Endothelial cell of umbilical vein (primary cell): ENCODE measurements at regions not wholly inside any gene's neighbourhood (a gene's known extent, or its start where the extent isn't known, plus 50 kb on each side); places are given as distances from the start of the nearest gene placed in this dataset.
A peak's percentile ranks its signal among the peaks of the same experiment; 100 is the strongest.

Experiments used
- BruUV-seq: library from RNA; stranded (reverse); fragments of 400-500 nt; replicated peaks from 2 replicates; lab custom pipeline; 2021; lab: Mats Ljungman, UMichigan
- CTCF ChIA-PET: fragments of 300-600, 350-600 bp; sonication (Branson Sonifier 250); formaldehyde crosslinking; loops from one replicate; lab custom pipeline; 2021; ENCODE audit warnings: antibody characterized with exemption, inconsistent platforms; lab: Charles Lee
- POLR2A ChIA-PET: fragments of 300-600, 350-600 bp; sonication (Branson Sonifier 250); formaldehyde crosslinking; loops from one replicate; lab custom pipeline; 2021; ENCODE audit warnings: antibody characterized with exemption, inconsistent platforms; lab: Charles Lee
- DNase-seq: peaks from one replicate; pipeline ENCODE4 v3.0.0-alpha.2; 2011; ENCODE audit warnings: low read depth, low spot score
- FAIRE-seq: peaks from 2 replicates; lab custom pipeline; 2011; peaks lifted over from hg19 to GRCh38; lab: Jason Lieb, UNC
- H2AFZ ChIP-seq: 2 replicates; pipeline ENCODE4 v1.6.0; 2012; ENCODE audit warnings: low read depth, low read length, control low read depth, inconsistent platforms
- H3K27ac ChIP-seq: 2 replicates; pipeline ENCODE4 v1.5.1; 2011; ENCODE audit warnings: low read depth, mild to moderate bottlenecking, control low read depth, low read length, moderate library complexity; ENCODE audit not compliant: insufficient read depth
- H3K27me3 ChIP-seq, 2 experiments: 2 replicates each; pipeline versions ENCODE4 v1.6.0 to v1.6.1; 2011; ENCODE audit warnings: low read length in 2 of 2, mixed read lengths in 1 of 2; ENCODE audit not compliant: control insufficient read depth in 2 of 2, insufficient read depth in 2 of 2
- H3K36me3 ChIP-seq, 2 experiments: 2 replicates in 1 of 2; 3 replicates in 1 of 2; pipeline ENCODE4 v1.5.1; 2011; ENCODE audit warnings: low read length in 2 of 2, mild to moderate bottlenecking in 1 of 2, moderate library complexity in 1 of 2; ENCODE audit not compliant: control insufficient read depth in 2 of 2, insufficient read depth in 2 of 2; ENCODE audit errors: extremely low read depth in 1 of 2
- H3K4me1 ChIP-seq: 3 replicates; pipeline ENCODE4 v1.5.1; 2011; ENCODE audit warnings: mild to moderate bottlenecking, low read length; ENCODE audit not compliant: control insufficient read depth, insufficient read depth; ENCODE audit errors: extremely low read depth
- H3K4me2 ChIP-seq: 2 replicates; pipeline ENCODE4 v1.6.1; 2011; ENCODE audit warnings: low read length, control low read depth, mixed read lengths; ENCODE audit not compliant: insufficient read depth
- H3K4me3 ChIP-seq, 3 experiments: fragments of 200-600 bp in 1 of 3; sonication (generic), shearing (Covaris generic) in 1 of 3; replicated peaks in 1 of 3; 2 replicates each; pipeline ENCODE4 v1.5.1; 2011 to 2016; ENCODE audit warnings: control low read depth in 3 of 3, low read length in 3 of 3, mild to moderate bottlenecking in 2 of 3, inconsistent platforms in 1 of 3, low read depth in 1 of 3, moderate library complexity in 1 of 3; ENCODE audit not compliant: insufficient read depth in 1 of 3
- H3K79me2 ChIP-seq: 2 replicates; pipeline ENCODE4 v1.6.0; 2012; ENCODE audit warnings: low read length, inconsistent platforms; ENCODE audit not compliant: control insufficient read depth, insufficient read depth
- H3K9ac ChIP-seq: replicated peaks from 2 replicates; pipeline ENCODE3; 2011; ENCODE audit warnings: low read length, control low read depth; ENCODE audit not compliant: insufficient read depth; ENCODE audit errors: extremely low read depth
- H3K9me1 ChIP-seq: replicated peaks from 3 replicates; pipeline ENCODE4 v1.6.0; 2011; ENCODE audit warnings: mild to moderate bottlenecking, low read length; ENCODE audit not compliant: control insufficient read depth, insufficient read depth; ENCODE audit errors: extremely low read depth
- H3K9me3 ChIP-seq: replicated peaks from 2 replicates; pipeline ENCODE4 v1.5.1; 2012; ENCODE audit warnings: low read length, inconsistent platforms; ENCODE audit not compliant: control insufficient read depth, insufficient read depth
- H4K20me1 ChIP-seq: replicated peaks from 2 replicates; pipeline ENCODE3; 2011; ENCODE audit warnings: mild to moderate bottlenecking, low read length; ENCODE audit not compliant: control insufficient read depth, insufficient read depth; ENCODE audit errors: extremely low read depth
- EZH2 ChIP-seq: IDR thresholded peaks from 2 replicates; pipeline ENCODE4 v1.6.1; 2012; ENCODE audit warnings: borderline replicate concordance, low read depth, mild to moderate bottlenecking, moderate library complexity, low read length, inconsistent platforms; ENCODE audit not compliant: severe bottlenecking
- FOS ChIP-seq: IDR thresholded peaks from 2 replicates; pipeline ENCODE4 v1.6.1; 2011; ENCODE audit warnings: mild to moderate bottlenecking, low read length, moderate library complexity, borderline replicate concordance; ENCODE audit not compliant: insufficient read depth
- GATA2 ChIP-seq: IDR thresholded peaks from 2 replicates; pipeline ENCODE4 v1.7.0; 2011; ENCODE audit warnings: low read depth, mild to moderate bottlenecking, moderate library complexity, mixed read lengths, low read length; ENCODE audit not compliant: insufficient read length, insufficient read depth
- JUN ChIP-seq: IDR thresholded peaks from 2 replicates; pipeline ENCODE4 v1.6.1; 2011; ENCODE audit warnings: borderline replicate concordance, low read depth; ENCODE audit not compliant: insufficient read length, insufficient read depth
- MYC ChIP-seq: IDR thresholded peaks from one replicate; pipeline ENCODE4 v1.6.1; 2011; ENCODE audit warnings: mild to moderate bottlenecking, low read depth, low read length
- POLR2A ChIP-seq: IDR thresholded peaks from 2 replicates; pipeline ENCODE4 v1.6.1; 2012; ENCODE audit warnings: low read depth, mild to moderate bottlenecking, control low read depth, low read length
- POLR2AphosphoS5 ChIP-seq: IDR thresholded peaks from 2 replicates; pipeline ENCODE4 v1.6.1; 2012; ENCODE audit warnings: low read depth, mild to moderate bottlenecking, control low read depth, low read length, moderate library complexity; ENCODE audit not compliant: insufficient read depth
- dilution Hi-C: fragments of 300-500 bp; cut with MboI; formaldehyde crosslinking; loops from one replicate; pipeline ENCODE4 v1.15.0; 2019; ENCODE audit warnings: low sequenced_read_pairs; ENCODE audit not compliant: extremely low pct_ligation_motif_present
- intact Hi-C: fragments of 100-400 bp; cut with micrococcal nuclease; formaldehyde crosslinking; loops from one replicate; pipeline ENCODE4 v1.10.0; 2022
- TF ChIP-seq, protein P1 (sequence below): IDR thresholded peaks from 2 replicates; pipeline ENCODE4 v1.6.1; 2011; ENCODE audit not compliant: insufficient read depth, insufficient read length
- TF ChIP-seq, protein P2 (sequence below), 2 donors: IDR thresholded peaks; 1 replicate in 1 of 2; 2 replicates in 1 of 2; pipeline ENCODE4 v1.5.1; 2011; ENCODE audit warnings: low read length in 2 of 2, mild to moderate bottlenecking in 2 of 2, moderate library complexity in 2 of 2, control low read depth in 1 of 2, inconsistent platforms in 1 of 2, low read depth in 1 of 2; ENCODE audit not compliant: insufficient read depth in 1 of 2; ENCODE audit errors: extremely low read depth in 1 of 2

DNA sequence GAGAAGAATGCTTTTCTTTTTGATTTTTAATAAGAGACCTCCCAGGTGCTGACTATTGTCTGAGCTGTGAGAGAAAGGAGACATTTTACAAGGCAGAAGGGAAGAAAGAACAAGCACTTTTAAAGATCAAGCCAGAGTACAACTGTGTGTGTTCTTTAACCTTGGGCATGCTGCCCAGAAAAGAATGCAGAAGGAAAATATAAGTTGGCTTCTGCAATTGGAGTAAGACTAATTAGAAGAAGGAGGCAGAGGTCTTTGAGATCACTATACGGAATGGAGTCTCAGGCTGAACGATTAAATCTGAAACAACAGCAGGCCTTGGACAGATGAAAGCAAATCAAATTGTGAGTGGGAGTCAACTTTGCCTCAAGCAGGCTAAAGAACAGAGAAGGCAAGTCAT is 230.5 kb downstream of the ATP23 start:
- no peak overlapping the region for H3K27ac ChIP-seq
- H4K20me1 ChIP-seq, result no peaks in the 10 kb centered on the region
- no peaks in the 10 kb centered on the region for H3K79me2 ChIP-seq
- FAIRE-seq, result no peak
- H3K4me1 ChIP-seq, result no peaks in the 10 kb centered on the region
- no peak overlapping the region for H3K4me3 ChIP-seq
- H3K9me3 ChIP-seq, result no peaks in the 10 kb centered on the region
- dilution Hi-C loops (no loop called here), intact Hi-C loops (no loop called here)
- CTCF ChIA-PET, result interaction anchor here (1.7 kb wide), 1 partner anchor 65 kb away, joined by 4 read pairs; no protein-coding TSS in a partner anchor
- TF ChIP-seq GATA2, result no peak
- TF ChIP-seq, protein P1, sequence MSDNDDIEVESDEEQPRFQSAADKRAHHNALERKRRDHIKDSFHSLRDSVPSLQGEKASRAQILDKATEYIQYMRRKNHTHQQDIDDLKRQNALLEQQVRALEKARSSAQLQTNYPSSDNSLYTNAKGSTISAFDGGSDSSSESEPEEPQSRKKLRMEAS, result no peak
- no peaks in the 10 kb centered on the region for H3K9me1 ChIP-seq
- H2AFZ ChIP-seq, result peak overlapping the region; percentile 14
- H3K36me3 ChIP-seq, result no peaks in the 10 kb centered on the region
- POLR2A ChIA-PET, result no interaction called here
- no peaks in the 10 kb centered on the region for H3K27me3 ChIP-seq
- no peak overlapping the region for H3K4me2 ChIP-seq
- peak; percentile 80 for DNase-seq
- no peak overlapping the region for H3K9ac ChIP-seq
- BruUV-seq, result no TSS peak

DNA sequence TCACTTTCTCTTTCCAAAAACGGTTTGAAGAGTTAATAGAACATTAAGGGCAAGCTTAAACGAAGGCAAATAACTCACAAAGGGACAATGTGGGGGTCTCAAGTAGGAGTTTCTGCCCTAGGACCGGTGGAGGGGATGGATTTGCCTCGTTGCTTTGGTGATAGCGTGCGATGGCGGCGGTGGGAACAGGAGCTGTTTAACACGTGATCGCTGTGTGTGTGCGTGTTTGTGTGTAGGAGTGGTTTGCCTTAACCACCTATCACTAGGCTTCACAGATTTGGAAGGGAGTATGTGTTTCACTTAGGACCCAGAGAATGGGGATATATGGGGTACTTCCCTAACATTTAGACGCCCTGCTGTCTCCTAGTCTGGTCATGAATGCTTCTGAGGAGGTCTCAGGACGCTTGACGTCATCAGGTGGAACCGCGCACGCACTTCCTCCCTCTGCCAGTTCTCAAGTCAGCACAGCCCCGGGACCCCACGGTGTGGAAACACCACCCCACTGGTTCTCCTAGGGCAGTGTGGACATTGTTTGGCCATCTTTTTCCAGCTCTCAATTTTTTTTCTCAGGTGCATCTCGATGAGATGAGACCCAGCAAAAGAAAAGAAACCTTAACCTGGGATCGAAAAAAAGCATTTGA is 231.2 kb downstream of the ATP23 start:
- dilution Hi-C loops (no loop called here), intact Hi-C loops (no loop called here)
- H3K79me2 ChIP-seq, result no peaks in the 10 kb centered on the region
- no peaks in the 10 kb centered on the region for H4K20me1 ChIP-seq
- BruUV-seq, result no TSS peak
- H3K36me3 ChIP-seq, result no peaks in the 10 kb centered on the region
- no peak overlapping the region for H3K9ac ChIP-seq
- H3K4me3 ChIP-seq, result no peak overlapping the region
- ChIA-PET CTCF (interaction anchor here (1.7 kb wide), 1 partner anchor 66 kb away, joined by 4 read pairs; no protein-coding TSS in a partner anchor), POLR2A (no interaction called here)
- H3K9me1 ChIP-seq, result no peaks in the 10 kb centered on the region
- no peak overlapping the region for H3K27ac ChIP-seq
- no peak overlapping the region for H3K4me2 ChIP-seq
- TF ChIP-seq JUN (no peak), MYC (no peak), POLR2AphosphoS5 (no peak), FOS (no peak), EZH2 (no peak), GATA2 (no peak), POLR2A (no peak)
- TF ChIP-seq, protein P2, sequence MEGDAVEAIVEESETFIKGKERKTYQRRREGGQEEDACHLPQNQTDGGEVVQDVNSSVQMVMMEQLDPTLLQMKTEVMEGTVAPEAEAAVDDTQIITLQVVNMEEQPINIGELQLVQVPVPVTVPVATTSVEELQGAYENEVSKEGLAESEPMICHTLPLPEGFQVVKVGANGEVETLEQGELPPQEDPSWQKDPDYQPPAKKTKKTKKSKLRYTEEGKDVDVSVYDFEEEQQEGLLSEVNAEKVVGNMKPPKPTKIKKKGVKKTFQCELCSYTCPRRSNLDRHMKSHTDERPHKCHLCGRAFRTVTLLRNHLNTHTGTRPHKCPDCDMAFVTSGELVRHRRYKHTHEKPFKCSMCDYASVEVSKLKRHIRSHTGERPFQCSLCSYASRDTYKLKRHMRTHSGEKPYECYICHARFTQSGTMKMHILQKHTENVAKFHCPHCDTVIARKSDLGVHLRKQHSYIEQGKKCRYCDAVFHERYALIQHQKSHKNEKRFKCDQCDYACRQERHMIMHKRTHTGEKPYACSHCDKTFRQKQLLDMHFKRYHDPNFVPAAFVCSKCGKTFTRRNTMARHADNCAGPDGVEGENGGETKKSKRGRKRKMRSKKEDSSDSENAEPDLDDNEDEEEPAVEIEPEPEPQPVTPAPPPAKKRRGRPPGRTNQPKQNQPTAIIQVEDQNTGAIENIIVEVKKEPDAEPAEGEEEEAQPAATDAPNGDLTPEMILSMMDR (IDR thresholded peaks at IDR 0.05; ENCODE audit: extremely low read depth in 1 of 2, insufficient read depth in 1 of 2, low read depth in 1 of 2, low read length in 2 of 2), result no peak
- TF ChIP-seq, protein P1, result no peak
- H3K4me1 ChIP-seq, result no peaks in the 10 kb centered on the region
- peaks cover 0 to 2% of the 10 kb centered on the region in 2 experiments for H3K27me3 ChIP-seq
- no peak overlapping the region for H2AFZ ChIP-seq
- no peak for FAIRE-seq
- DNase-seq, result no peak
- H3K9me3 ChIP-seq, result no peaks in the 10 kb centered on the region
